Naive thymus-derived CD8-positive, alpha-beta T cell (primary cell): ENCODE measurements at regions not wholly inside any gene's neighbourhood (a gene's known extent, or its start where the extent isn't known, plus 50 kb on each side); places are given as distances from the start of the nearest gene placed in this dataset.
"Not testable (repeated sequence)": the region's sequence is repeated elsewhere in the genome, so short reads cannot be mapped to it uniquely, and the experiment has no call there.

Source experiments
- ATAC-seq, 2 donors: fragments of 150-1000 bp; cut with Tn5 transposase in 1 of 2; sonication (Bioruptor Pico), chemical (Tn5 transposase) in 1 of 2; 1 replicate in 1 of 2; 2 replicates in 1 of 2; pipeline ENCODE4 v1.10.0; 2021; ENCODE audit warnings: mild to moderate bottlenecking in 2 of 2, moderate library complexity in 2 of 2
- POLR2A ChIA-PET: fragments of 350-600 bp; sonication (Branson Sonifier 250); formaldehyde crosslinking; loops from one replicate; lab custom pipeline; 2021; ENCODE audit warnings: antibody characterized with exemption; lab: Charles Lee
- DNase-seq, 10 donors: peaks; one replicate each; pipeline versions ENCODE4 v3.0.0 to v3.0.0-alpha.2; 2020 to 2022
- H3K27ac Mint-ChIP-seq, 10 donors: one replicate each; pipeline ENCODE4 v1.8.0; 2020 to 2022; ENCODE audit warnings: mild to moderate bottlenecking in 10 of 10, mixed read lengths in 10 of 10, moderate library complexity in 4 of 10, inconsistent platforms in 1 of 10
- H3K27me3 Mint-ChIP-seq, 5 donors: one replicate each; pipeline ENCODE4 v1.8.0; 2021 to 2022; ENCODE audit warnings: mixed read lengths in 5 of 5
- H3K36me3 Mint-ChIP-seq, 3 donors: one replicate each; pipeline ENCODE4 v1.8.0; 2020 to 2022; ENCODE audit warnings: mixed read lengths in 3 of 3, mild to moderate bottlenecking in 2 of 3, inconsistent platforms in 1 of 3
- H3K4me1 Mint-ChIP-seq, 4 donors: one replicate each; pipeline ENCODE4 v1.8.0; 2021 to 2022; ENCODE audit warnings: mixed read lengths in 4 of 4
- H3K4me3 Mint-ChIP-seq, 10 donors: one replicate each; pipeline ENCODE4 v1.8.0; 2020 to 2022; ENCODE audit warnings: mild to moderate bottlenecking in 10 of 10, mixed read lengths in 10 of 10, moderate library complexity in 6 of 10, inconsistent platforms in 1 of 10
- H3K9me3 Mint-ChIP-seq, 9 donors: one replicate each; pipeline ENCODE4 v1.8.0; 2020 to 2022; ENCODE audit warnings: mixed read lengths in 9 of 9, mild to moderate bottlenecking in 3 of 9, inconsistent platforms in 1 of 9, moderate library complexity in 1 of 9

- H3K4me1 Mint-ChIP-seq, H3K4me3 Mint-ChIP-seq, H3K27ac Mint-ChIP-seq, DNase-seq, H3K27me3 Mint-ChIP-seq, ATAC-seq, POLR2A ChIA-PET, H3K36me3 Mint-ChIP-seq: not testable (repeated sequence)
- H3K9me3 Mint-ChIP-seq = peaks cover 0 to 33% (median 18%) of the 10 kb centered on the region in 9 donors
These were observed 499.7 kb upstream of the ATP2B1 start for GRCh38 chr12:90208379-90208778.

- Mint-ChIP-seq H3K9me3 (peaks cover 0 to 33% (median 18%) of the 10 kb centered on the region in 9 donors), H3K4me3 (no peak overlapping the region), H3K27me3 (peaks cover 0 to 5% (median 0%) of the 10 kb centered on the region in 5 donors), H3K36me3 (peaks cover 0 to 9% (median 0%) of the 10 kb centered on the region in 3 donors), H3K4me1 (no peaks in the 10 kb centered on the region), H3K27ac (no peak overlapping the region)
- DNase-seq = no peak
- no peak for ATAC-seq
- POLR2A ChIA-PET = no interaction called here
These were observed 499.2 kb upstream of the ATP2B1 start for GRCh38 chr12:90207799-90208198.

GRCh38 chr12:90205165-90205564 is 496.5 kb upstream of the ATP2B1 start:
- H3K4me3 Mint-ChIP-seq = no peak overlapping the region
- H3K27ac Mint-ChIP-seq = no peak overlapping the region
- H3K27me3 Mint-ChIP-seq = peaks cover 0 to 5% (median 0%) of the 10 kb centered on the region in 5 donors
- H3K4me1 Mint-ChIP-seq = no peaks in the 10 kb centered on the region
- H3K36me3 Mint-ChIP-seq = peaks cover 0 to 9% (median 0%) of the 10 kb centered on the region in 3 donors
- DNase-seq (no peak), ATAC-seq (no peak)
- POLR2A ChIA-PET = no interaction called here
- H3K9me3 Mint-ChIP-seq = peaks cover 0 to 25% (median 13%) of the 10 kb centered on the region in 9 donors

- POLR2A ChIA-PET = no interaction called here
- ATAC-seq (no peak), DNase-seq (no peak)
- Mint-ChIP-seq H3K27ac (no peak overlapping the region), H3K4me3 (no peak overlapping the region), H3K9me3 (peaks cover 0 to 8% (median 5%) of the 10 kb centered on the region in 9 donors), H3K36me3 (no peaks in the 10 kb centered on the region), H3K27me3 (peaks cover 0 to 5% (median 0%) of the 10 kb centered on the region in 5 donors), H3K4me1 (peaks cover 3 to 15% (median 10%) of the 10 kb centered on the region in 4 donors)
These were observed 494.9 kb upstream of the ATP2B1 start for GRCh38 chr12:90203556-90203955.

GRCh38 chr12:90199006-90199405 is 490.4 kb upstream of the ATP2B1 start:
- POLR2A ChIA-PET = no interaction called here
- H3K27me3 Mint-ChIP-seq = peaks cover 0 to 5% (median 0%) of the 10 kb centered on the region in 5 donors
- peak overlapping the region in 2 of 10 donors; percentile 4 to 10 for H3K4me3 Mint-ChIP-seq
- peaks cover 0 to 2% (median 0%) of the 10 kb centered on the region in 9 donors for H3K9me3 Mint-ChIP-seq
- DNase-seq = peak in 3 of 10 donors; percentile 3 to 15 (median 7)
- H3K4me1 Mint-ChIP-seq = peaks cover 3 to 15% (median 10%) of the 10 kb centered on the region in 4 donors
- ATAC-seq = peak; percentile 49 to 55
- no peaks in the 10 kb centered on the region for H3K36me3 Mint-ChIP-seq
- peak overlapping the region in 6 of 10 donors; percentile 3 to 68 (median 24) for H3K27ac Mint-ChIP-seq

- H3K36me3 Mint-ChIP-seq = no peaks in the 10 kb centered on the region
- POLR2A ChIA-PET = no interaction called here
- H3K9me3 Mint-ChIP-seq = no peaks in the 10 kb centered on the region
- H3K27ac Mint-ChIP-seq = no peak overlapping the region
- DNase-seq = no peak
- H3K27me3 Mint-ChIP-seq = no peaks in the 10 kb centered on the region
- no peak for ATAC-seq
- no peaks in the 10 kb centered on the region for H3K4me1 Mint-ChIP-seq
- H3K4me3 Mint-ChIP-seq = no peak overlapping the region
These were observed 484.9 kb upstream of the ATP2B1 start for GRCh38 chr12:90193500-90193899.

GRCh38 chr12:90188857-90189256 is 480.2 kb upstream of the ATP2B1 start:
- peaks cover 0 to 6% (median 3%) of the 10 kb centered on the region in 5 donors for H3K27me3 Mint-ChIP-seq
- POLR2A ChIA-PET = no interaction called here
- H3K4me3 Mint-ChIP-seq = no peak overlapping the region
- no peak overlapping the region for H3K27ac Mint-ChIP-seq
- H3K4me1 Mint-ChIP-seq = no peaks in the 10 kb centered on the region
- no peak for ATAC-seq
- H3K9me3 Mint-ChIP-seq = peaks cover 0 to 2% (median 0%) of the 10 kb centered on the region in 9 donors
- no peak for DNase-seq
- H3K36me3 Mint-ChIP-seq = peaks cover 0 to under 1% (median 0%) of the 10 kb centered on the region in 3 donors

- no peaks in the 10 kb centered on the region for H3K4me1 Mint-ChIP-seq
- no peak overlapping the region for H3K27ac Mint-ChIP-seq
- peaks cover 0 to 12% (median 3%) of the 10 kb centered on the region in 9 donors for H3K9me3 Mint-ChIP-seq
- H3K27me3 Mint-ChIP-seq = peaks cover 0 to 6% (median 3%) of the 10 kb centered on the region in 5 donors
- ATAC-seq (no peak), DNase-seq (no peak)
- peaks cover 0 to 8% (median 0%) of the 10 kb centered on the region in 3 donors for H3K36me3 Mint-ChIP-seq
- H3K4me3 Mint-ChIP-seq = no peak overlapping the region
- POLR2A ChIA-PET = no interaction called here
These were observed 474.6 kb upstream of the ATP2B1 start for GRCh38 chr12:90183201-90183600.

GRCh38 chr12:90181216-90181615 is 472.6 kb upstream of the ATP2B1 start:
- Mint-ChIP-seq H3K9me3 (peaks cover 0 to 12% (median 3%) of the 10 kb centered on the region in 9 donors), H3K4me3 (no peak overlapping the region), H3K36me3 (peaks cover 0 to 8% (median 0%) of the 10 kb centered on the region in 3 donors), H3K4me1 (no peaks in the 10 kb centered on the region), H3K27me3 (peaks cover 0 to 3% (median 0%) of the 10 kb centered on the region in 5 donors), H3K27ac (no peak overlapping the region)
- DNase-seq (no peak), ATAC-seq (no peak)
- POLR2A ChIA-PET = no interaction called here

- DNase-seq (no peak), ATAC-seq (no peak)
- Mint-ChIP-seq H3K9me3 (no peaks in the 10 kb centered on the region), H3K4me1 (no peaks in the 10 kb centered on the region), H3K27me3 (peaks cover 0 to 2% (median 0%) of the 10 kb centered on the region in 5 donors), H3K4me3 (no peak overlapping the region), H3K27ac (no peak overlapping the region), H3K36me3 (no peaks in the 10 kb centered on the region)
- POLR2A ChIA-PET = no interaction called here
These were observed 466.3 kb upstream of the ATP2B1 start for GRCh38 chr12:90174956-90175355.

- H3K4me1 Mint-ChIP-seq = no peaks in the 10 kb centered on the region
- no peaks in the 10 kb centered on the region for H3K9me3 Mint-ChIP-seq
- H3K27ac Mint-ChIP-seq = no peak overlapping the region
- POLR2A ChIA-PET = no interaction called here
- H3K4me3 Mint-ChIP-seq = no peak overlapping the region
- ATAC-seq (no peak), DNase-seq (no peak)
- peaks cover 0 to 2% (median 0%) of the 10 kb centered on the region in 5 donors for H3K27me3 Mint-ChIP-seq
- no peaks in the 10 kb centered on the region for H3K36me3 Mint-ChIP-seq
These were observed 465.5 kb upstream of the ATP2B1 start for GRCh38 chr12:90174198-90174510.

GRCh38 chr12:90173499-90174197 is 465.0 kb upstream of the ATP2B1 start:
- POLR2A ChIA-PET = no interaction called here
- Mint-ChIP-seq H3K9me3 (no peaks in the 10 kb centered on the region), H3K4me3 (no peak overlapping the region), H3K27me3 (peaks cover 0 to 2% (median 0%) of the 10 kb centered on the region in 5 donors), H3K27ac (no peak overlapping the region), H3K4me1 (no peaks in the 10 kb centered on the region), H3K36me3 (no peaks in the 10 kb centered on the region)
- ATAC-seq (no peak), DNase-seq (no peak)

GRCh38 chr12:90172524-90172923 is 463.9 kb upstream of the ATP2B1 start:
- Mint-ChIP-seq H3K27ac (no peak overlapping the region), H3K27me3 (peaks cover 0 to 3% (median 0%) of the 10 kb centered on the region in 5 donors), H3K4me3 (no peak overlapping the region), H3K36me3 (no peaks in the 10 kb centered on the region), H3K4me1 (no peaks in the 10 kb centered on the region), H3K9me3 (no peaks in the 10 kb centered on the region)
- DNase-seq (no peak), ATAC-seq (no peak)
- POLR2A ChIA-PET = interaction anchor here (0.6 kb wide), 1 partner anchor 9 kb away, joined by 3 read pairs; no protein-coding TSS in a partner anchor
